HG02973 (cell line): ENCODE measurements at regions not wholly inside any gene's neighbourhood (a gene's known extent, or its start where the extent isn't known, plus 50 kb on each side); places are given as distances from the start of the nearest gene placed in this dataset.

Experiments
- ATAC-seq: cut with Tn5 transposase; IDR thresholded peaks from one replicate; pipeline ENCODE4 v1.9.1; 2021; ENCODE audit warnings: moderate library complexity; ENCODE audit not compliant: unreplicated experiment

- no peak for ATAC-seq
Measured at GRCh38 chr10:78771808-78772455, 296.8 kb upstream of the ZMIZ1 start.

- ATAC-seq, result no peak
Measured at GRCh38 chr10:78772486-78772885, 296.3 kb upstream of the ZMIZ1 start.

GRCh38 chr10:78772986-78773530 is 295.7 kb upstream of the ZMIZ1 start:
- no peak for ATAC-seq

- ATAC-seq, result no peak
Measured at GRCh38 chr10:78774614-78774998, 294.2 kb upstream of the ZMIZ1 start.

- ATAC-seq, result no peak
Measured at GRCh38 chr10:78774999-78775711, 293.6 kb upstream of the ZMIZ1 start.

GRCh38 chr10:78775891-78776290 is 292.9 kb upstream of the ZMIZ1 start:
- ATAC-seq, result no peak

- no peak for ATAC-seq
Measured at GRCh38 chr10:78776756-78777155, 292.0 kb upstream of the ZMIZ1 start.

GRCh38 chr10:78777466-78777865 is 291.3 kb upstream of the ZMIZ1 start:
- ATAC-seq, result no peak

- ATAC-seq, result no peak
Measured at GRCh38 chr10:78777867-78778266, 290.9 kb upstream of the ZMIZ1 start.

GRCh38 chr10:78778444-78779338 is 290.1 kb upstream of the ZMIZ1 start:
- no peak for ATAC-seq

GRCh38 chr10:78779339-78779955 is 289.3 kb upstream of the ZMIZ1 start:
- ATAC-seq, result no peak

GRCh38 chr10:78780551-78780961 is 288.2 kb upstream of the ZMIZ1 start:
- no peak for ATAC-seq

- ATAC-seq, result no peak
Measured at GRCh38 chr10:78781251-78781913, 287.4 kb upstream of the ZMIZ1 start.

- no peak for ATAC-seq
Measured at GRCh38 chr10:78781991-78782390, 286.8 kb upstream of the ZMIZ1 start.

GRCh38 chr10:78782441-78782840 is 286.3 kb upstream of the ZMIZ1 start:
- no peak for ATAC-seq

- no peak for ATAC-seq
Measured at GRCh38 chr10:78783753-78784152, 285.0 kb upstream of the ZMIZ1 start.

- ATAC-seq, result no peak
Measured at GRCh38 chr10:78784546-78784945, 284.2 kb upstream of the ZMIZ1 start.

- no peak for ATAC-seq
Measured at GRCh38 chr10:78785066-78785465, 283.7 kb upstream of the ZMIZ1 start.

- no peak for ATAC-seq
Measured at GRCh38 chr10:78785991-78786390, 282.8 kb upstream of the ZMIZ1 start.

- ATAC-seq, result no peak
Measured at GRCh38 chr10:78787125-78787524, 281.6 kb upstream of the ZMIZ1 start.
